ENCODE measurements at regions not wholly inside any gene's neighbourhood (a gene's known extent, or its start where the extent isn't known, plus 50 kb on each side); places are given as distances from the start of the nearest gene placed in this dataset.

DNA sequence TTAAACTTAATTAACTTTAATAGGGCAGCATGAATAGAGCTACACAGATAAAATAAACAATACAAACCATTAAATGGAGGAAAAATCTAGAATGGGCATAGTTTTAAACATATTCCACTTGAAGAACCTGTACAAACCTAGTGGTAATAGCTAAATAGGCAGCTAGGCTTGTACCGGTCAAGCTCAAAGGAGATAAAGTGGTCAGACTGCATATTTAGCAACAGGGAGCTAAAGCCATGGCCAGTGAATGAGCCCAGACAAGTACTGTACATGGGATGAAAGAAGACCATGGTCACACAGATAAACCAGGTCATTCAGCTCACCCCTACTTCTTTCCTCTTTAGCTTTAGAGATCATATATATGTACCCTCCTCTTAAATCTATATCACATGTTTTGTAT is 186.6 kb upstream of the KRR1 start:
- no peak overlapping the region for H3K4me3 ChIP-seq (ENCODE audit: low read length)
- H3K27me3 ChIP-seq (ENCODE audit: insufficient read depth, low read depth, low read length), result no peaks in the 10 kb centered on the region
- no peak overlapping the region for H3K4me2 ChIP-seq (ENCODE audit: low read length)
- no peak overlapping the region for H3K27ac ChIP-seq (ENCODE audit: low read length)
- no peaks in the 10 kb centered on the region for H4K20me1 ChIP-seq (ENCODE audit: insufficient read depth)
- no peak overlapping the region for H3K9ac ChIP-seq (ENCODE audit: low read length)
- no peaks in the 10 kb centered on the region for H3K9me3 ChIP-seq (ENCODE audit: low read length)
- no peaks in the 10 kb centered on the region for H3F3A ChIP-seq (ENCODE audit: insufficient read depth, low read length, poor library complexity, severe bottlenecking)
- no peaks in the 10 kb centered on the region for H3K79me2 ChIP-seq (replicated peaks; ENCODE audit: insufficient read depth, low read length)
- no peak overlapping the region for H2AFZ ChIP-seq (ENCODE audit: low read depth, low read length)
- no peak for TF ChIP-seq EP300 (conservative IDR thresholded peaks at IDR 0.05; ENCODE audit: poor library complexity, severe bottlenecking)
- no peak for TF ChIP-seq MXI1 (conservative IDR thresholded peaks at IDR 0.05; ENCODE audit: poor library complexity, severe bottlenecking)
- no peak for TF ChIP-seq SMC3 (conservative IDR thresholded peaks at IDR 0.05; ENCODE audit: poor library complexity)
- TF ChIP-seq RAD21 (conservative IDR thresholded peaks at IDR 0.05), result no peak
- TF ChIP-seq, protein P1, sequence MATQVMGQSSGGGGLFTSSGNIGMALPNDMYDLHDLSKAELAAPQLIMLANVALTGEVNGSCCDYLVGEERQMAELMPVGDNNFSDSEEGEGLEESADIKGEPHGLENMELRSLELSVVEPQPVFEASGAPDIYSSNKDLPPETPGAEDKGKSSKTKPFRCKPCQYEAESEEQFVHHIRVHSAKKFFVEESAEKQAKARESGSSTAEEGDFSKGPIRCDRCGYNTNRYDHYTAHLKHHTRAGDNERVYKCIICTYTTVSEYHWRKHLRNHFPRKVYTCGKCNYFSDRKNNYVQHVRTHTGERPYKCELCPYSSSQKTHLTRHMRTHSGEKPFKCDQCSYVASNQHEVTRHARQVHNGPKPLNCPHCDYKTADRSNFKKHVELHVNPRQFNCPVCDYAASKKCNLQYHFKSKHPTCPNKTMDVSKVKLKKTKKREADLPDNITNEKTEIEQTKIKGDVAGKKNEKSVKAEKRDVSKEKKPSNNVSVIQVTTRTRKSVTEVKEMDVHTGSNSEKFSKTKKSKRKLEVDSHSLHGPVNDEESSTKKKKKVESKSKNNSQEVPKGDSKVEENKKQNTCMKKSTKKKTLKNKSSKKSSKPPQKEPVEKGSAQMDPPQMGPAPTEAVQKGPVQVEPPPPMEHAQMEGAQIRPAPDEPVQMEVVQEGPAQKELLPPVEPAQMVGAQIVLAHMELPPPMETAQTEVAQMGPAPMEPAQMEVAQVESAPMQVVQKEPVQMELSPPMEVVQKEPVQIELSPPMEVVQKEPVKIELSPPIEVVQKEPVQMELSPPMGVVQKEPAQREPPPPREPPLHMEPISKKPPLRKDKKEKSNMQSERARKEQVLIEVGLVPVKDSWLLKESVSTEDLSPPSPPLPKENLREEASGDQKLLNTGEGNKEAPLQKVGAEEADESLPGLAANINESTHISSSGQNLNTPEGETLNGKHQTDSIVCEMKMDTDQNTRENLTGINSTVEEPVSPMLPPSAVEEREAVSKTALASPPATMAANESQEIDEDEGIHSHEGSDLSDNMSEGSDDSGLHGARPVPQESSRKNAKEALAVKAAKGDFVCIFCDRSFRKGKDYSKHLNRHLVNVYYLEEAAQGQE (IDR thresholded peaks at IDR 0.05; ENCODE audit: borderline replicate concordance), result no peak
- TF ChIP-seq CTCF (IDR thresholded peaks at IDR 0.05; ENCODE audit: poor library complexity, severe bottlenecking), result no peak
- TF ChIP-seq POLR2AphosphoS5 (IDR thresholded peaks at IDR 0.05), result no peak
- TF ChIP-seq EZH2 (IDR thresholded peaks at IDR 0.05; ENCODE audit: borderline replicate concordance, insufficient read depth, low read length, poor library complexity, severe bottlenecking), result no peak
- TF ChIP-seq TAF1 (IDR thresholded peaks at IDR 0.05; ENCODE audit: low read depth), result no peak
- no peaks in the 10 kb centered on the region for H3K9me2 ChIP-seq (ENCODE audit: insufficient read depth, low read length)
- H3K36me3 ChIP-seq (ENCODE audit: insufficient read depth, low read length), result no peaks in the 10 kb centered on the region

GRCh38 chr12:75695926-75696325 is 184.5 kb upstream of the KRR1 start:
- no peaks in the 10 kb centered on the region for H3K9me2 ChIP-seq (ENCODE audit: insufficient read depth, low read length)
- no peaks in the 10 kb centered on the region for H3K36me3 ChIP-seq (ENCODE audit: insufficient read depth, low read length)
- no peak overlapping the region for H3K4me2 ChIP-seq (ENCODE audit: low read length)

More at GRCh38 chr12:75695926-75696325, 184.5 kb upstream of the KRR1 start:
- Histone ChIP-seq H4K20me1 (ENCODE audit: insufficient read depth) (no peaks in the 10 kb centered on the region), H3K27me3 (ENCODE audit: insufficient read depth, low read depth, low read length) (no peaks in the 10 kb centered on the region), H3K9ac (ENCODE audit: low read length) (no peak overlapping the region), H3K79me2 (replicated peaks; ENCODE audit: insufficient read depth, low read length) (no peaks in the 10 kb centered on the region), H3K9me3 (ENCODE audit: low read length) (no peaks in the 10 kb centered on the region), H3K4me3 (ENCODE audit: low read length) (no peak overlapping the region), H3K27ac (ENCODE audit: low read length) (no peak overlapping the region), H3F3A (ENCODE audit: insufficient read depth, low read length, poor library complexity, severe bottlenecking) (no peaks in the 10 kb centered on the region), H2AFZ (ENCODE audit: low read depth, low read length) (no peak overlapping the region)
- TF ChIP-seq SMC3 (conservative IDR thresholded peaks at IDR 0.05; ENCODE audit: poor library complexity) (no peak), CTCF (IDR thresholded peaks at IDR 0.05; ENCODE audit: poor library complexity, severe bottlenecking) (no peak), MXI1 (conservative IDR thresholded peaks at IDR 0.05; ENCODE audit: poor library complexity, severe bottlenecking) (no peak), POLR2AphosphoS5 (IDR thresholded peaks at IDR 0.05) (no peak), EZH2 (IDR thresholded peaks at IDR 0.05; ENCODE audit: borderline replicate concordance, insufficient read depth, low read length, poor library complexity, severe bottlenecking) (no peak), TAF1 (IDR thresholded peaks at IDR 0.05; ENCODE audit: low read depth) (no peak), EP300 (conservative IDR thresholded peaks at IDR 0.05; ENCODE audit: poor library complexity, severe bottlenecking) (no peak)
- TF ChIP-seq, protein P1 (IDR thresholded peaks at IDR 0.05; ENCODE audit: borderline replicate concordance), result no peak

Measured in neural cell (in vitro differentiated cells).